Stimulated activated CD8-positive, alpha-beta memory T cell treated with anti-CD3 and anti-CD28 coated beads, Interleukin-2, amount 100 ng/mL, for 1 hour (primary cell): ENCODE measurements at regions not wholly inside any gene's neighbourhood (a gene's known extent, or its start where the extent isn't known, plus 50 kb on each side); places are given as distances from the start of the nearest gene placed in this dataset.
"Not testable (repeated sequence)": the region's sequence is repeated elsewhere in the genome, so short reads cannot be mapped to it uniquely, and the experiment has no call there.

Experiments used
- DNase-seq, 2 donors: peaks; one replicate each; pipeline ENCODE4 v3.0.0-alpha.2; 2020; ENCODE audit warnings: low read depth in 2 of 2

DNA sequence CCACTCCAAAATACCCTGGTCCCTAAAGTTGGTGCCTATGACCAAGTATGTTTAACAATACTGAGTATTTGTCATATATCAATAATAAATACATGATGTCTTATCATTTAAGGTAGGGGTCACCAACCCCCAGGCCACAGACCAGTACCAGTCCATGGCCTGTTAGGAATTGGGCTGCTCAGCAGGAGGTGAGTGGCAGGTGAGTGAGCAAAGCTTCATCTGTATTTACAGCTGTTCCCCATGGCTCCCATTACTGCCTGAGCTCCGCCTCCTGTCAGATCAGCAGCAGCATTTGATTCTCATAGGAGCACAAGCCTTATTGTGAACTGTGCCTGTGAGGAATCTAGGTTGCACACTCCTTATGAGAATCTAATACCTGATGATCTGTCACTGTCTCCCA, 126.2 kb downstream of the HNRNPD start:
- no peak for DNase-seq

DNA sequence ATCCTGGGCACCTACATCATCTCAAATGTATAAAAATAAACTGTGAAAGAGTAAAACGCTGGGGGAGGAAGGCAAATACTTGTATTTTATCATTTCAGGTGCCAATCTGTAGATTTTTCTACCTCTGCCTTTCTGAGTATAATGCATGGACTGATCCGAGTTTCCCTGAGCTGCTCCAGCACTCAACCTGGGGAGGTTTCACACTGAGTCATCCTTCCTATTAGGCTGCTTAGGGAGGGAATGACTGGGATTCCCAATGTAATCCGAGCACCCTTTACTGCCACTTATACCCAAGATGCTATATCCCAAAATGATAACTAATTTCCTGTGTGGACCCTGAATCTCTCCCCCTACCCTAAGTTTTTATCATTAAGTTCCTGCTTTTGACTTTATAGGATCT, 126.6 kb downstream of the HNRNPD start:
- DNase-seq: no peak

DNA sequence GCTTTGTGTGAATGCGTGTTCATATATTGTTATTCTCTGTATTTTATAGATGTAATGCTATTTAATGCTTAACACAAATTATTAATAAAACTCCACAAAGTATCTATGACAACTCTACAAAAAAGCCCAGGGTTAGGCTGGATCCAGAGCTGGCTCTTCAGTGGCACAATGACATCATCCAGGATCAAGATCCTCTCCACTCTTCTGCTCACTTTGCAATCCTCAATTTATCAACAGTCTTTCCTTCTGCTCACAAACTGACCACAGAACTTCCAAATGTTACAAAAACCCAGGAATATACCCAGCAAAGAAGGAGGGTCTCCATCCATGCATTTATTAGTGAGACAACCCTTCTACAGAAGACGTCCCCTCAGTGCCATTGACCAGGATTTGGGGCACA, 132.3 kb downstream of the HNRNPD start:
- DNase-seq: no peak

DNA sequence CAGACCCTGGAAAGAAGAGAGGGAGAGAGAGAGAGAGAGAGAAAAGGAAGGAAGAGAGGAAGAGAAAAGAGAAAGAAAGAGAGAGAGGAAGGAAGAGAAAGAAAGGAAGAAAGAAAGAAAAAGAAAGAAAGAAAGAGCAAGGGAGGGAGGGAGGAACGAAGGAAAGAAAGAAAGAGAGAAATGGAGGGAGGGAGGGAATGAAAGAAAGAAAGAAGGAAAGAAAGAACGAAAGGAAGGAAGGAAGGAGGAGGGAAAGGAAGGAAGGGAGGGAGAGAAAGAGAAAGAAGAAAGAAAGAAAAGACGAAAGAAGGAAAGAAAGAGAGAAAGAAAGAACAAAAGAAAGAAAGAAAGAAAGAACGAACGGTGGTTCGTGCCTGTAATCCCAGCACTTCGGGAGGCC, 133.4 kb downstream of the HNRNPD start:
- no peak for DNase-seq

DNA sequence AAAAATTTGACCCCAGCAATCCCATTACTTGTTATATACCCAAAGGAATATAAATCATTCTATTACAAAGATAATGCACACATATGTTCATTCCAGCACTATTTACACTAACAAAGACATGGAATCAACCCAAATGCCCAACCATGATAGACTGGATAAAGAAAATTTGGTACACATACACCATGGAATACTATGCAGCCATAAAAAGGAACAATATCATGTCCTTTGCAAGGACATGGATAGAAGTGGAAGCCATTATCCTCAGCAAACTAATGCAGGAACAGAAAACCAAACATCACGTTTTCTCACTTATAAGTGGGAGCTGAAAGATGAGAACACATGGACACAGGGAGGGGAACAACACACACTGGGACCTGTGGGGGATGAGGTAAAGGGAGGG, 136.6 kb downstream of the HNRNPD start:
- not testable (repeated sequence) for DNase-seq

DNA sequence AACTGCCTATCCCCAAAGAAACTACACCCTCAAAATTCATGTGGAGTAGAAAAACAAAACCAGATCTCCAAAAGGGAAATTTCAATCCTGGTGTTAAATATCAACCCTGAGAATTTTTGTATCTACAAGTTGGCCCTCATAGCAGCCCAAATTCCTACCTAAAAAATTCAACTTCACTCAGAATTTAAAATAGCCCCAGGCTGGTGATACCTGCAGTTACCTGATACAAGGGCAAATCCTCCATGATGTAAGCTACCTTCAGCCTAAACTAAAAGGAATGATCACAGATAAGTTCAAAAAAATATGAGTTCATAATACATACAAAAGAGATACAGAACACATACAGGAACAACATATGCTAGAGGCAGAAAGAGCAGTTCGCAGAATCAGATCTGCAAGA, 138.4 kb downstream of the HNRNPD start:
- no peak for DNase-seq

DNA sequence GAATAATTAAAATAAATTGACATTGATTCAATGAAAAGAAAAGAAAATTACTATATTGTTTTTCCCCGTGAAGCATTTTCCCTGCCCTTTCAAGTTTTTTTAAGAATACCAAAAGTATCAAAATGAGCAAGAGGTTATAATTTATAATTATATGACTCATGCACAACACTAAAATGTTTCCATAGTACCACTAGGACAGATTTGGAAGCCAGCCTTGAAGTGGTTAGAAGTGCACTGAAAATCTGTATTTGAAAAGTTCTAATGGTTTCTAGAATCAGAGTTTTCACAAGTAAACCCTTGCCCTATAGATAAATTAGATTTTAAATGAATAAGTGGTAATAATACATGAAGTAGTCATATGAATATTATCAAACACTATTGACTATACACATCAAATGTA, 140.9 kb downstream of the HNRNPD start:
- DNase-seq: no peak

DNA sequence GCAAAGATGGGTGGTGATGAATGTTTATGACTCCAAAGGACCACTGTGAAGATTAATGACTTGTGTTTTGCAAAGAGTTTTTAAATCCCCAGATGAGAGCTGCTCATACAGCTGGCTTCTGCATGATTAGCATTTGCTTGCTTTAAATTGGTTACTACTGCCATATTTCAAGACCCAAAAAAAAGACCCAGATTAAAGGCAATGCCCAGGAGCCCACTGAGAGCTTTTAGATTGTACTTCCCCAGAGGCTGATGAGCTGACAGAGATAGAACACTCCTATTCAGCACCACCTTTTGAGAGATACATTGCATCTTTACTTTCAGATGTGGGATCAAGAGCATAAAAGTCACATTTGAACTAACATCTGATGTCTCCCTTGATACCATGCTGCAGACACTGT, 142.0 kb downstream of the HNRNPD start:
- no peak for DNase-seq

DNA sequence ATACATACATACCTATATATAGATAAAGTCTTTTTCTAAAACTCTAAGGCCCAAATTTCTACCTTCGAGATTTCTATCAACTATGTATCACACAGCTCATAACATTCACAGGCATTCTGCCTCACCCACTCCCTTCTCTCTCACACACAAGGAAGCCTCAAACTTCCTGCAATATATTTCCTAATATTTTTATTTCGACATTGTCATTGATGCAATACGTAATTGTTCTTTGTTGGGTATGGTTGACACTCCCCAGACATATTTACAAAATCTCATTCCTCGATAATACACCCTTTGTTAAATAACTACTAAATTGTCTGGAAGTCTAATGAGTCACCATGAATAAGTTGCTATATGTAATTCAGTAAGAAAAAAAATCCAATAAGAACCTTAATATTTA, 143.5 kb downstream of the HNRNPD start:
- no peak for DNase-seq

DNA sequence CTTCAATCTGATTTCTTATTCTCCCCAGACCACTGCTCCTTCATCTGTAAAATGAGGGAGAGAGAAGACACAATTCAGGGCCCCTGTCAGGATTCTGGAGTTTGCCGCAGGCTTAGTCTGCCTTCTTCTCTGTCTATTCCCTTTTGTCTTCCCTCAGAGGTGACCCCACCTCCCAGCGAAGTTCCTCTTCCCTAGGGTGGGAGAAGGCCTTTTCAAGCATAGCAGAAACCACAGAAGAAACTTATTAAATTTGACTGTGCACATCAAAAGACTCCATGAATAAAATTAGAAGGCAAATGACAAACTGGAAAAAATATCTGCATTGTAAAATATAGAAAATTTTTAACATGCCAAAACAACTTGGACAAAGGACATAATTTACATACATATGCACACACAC, 148.8 kb downstream of the HNRNPD start:
- DNase-seq: no peak

GRCh38 chr4:82223715-82224114, 150.1 kb downstream of the HNRNPD start:
- DNase-seq: no peak

GRCh38 chr4:82219346-82219745, 154.4 kb downstream of the HNRNPD start:
- no peak for DNase-seq

DNA sequence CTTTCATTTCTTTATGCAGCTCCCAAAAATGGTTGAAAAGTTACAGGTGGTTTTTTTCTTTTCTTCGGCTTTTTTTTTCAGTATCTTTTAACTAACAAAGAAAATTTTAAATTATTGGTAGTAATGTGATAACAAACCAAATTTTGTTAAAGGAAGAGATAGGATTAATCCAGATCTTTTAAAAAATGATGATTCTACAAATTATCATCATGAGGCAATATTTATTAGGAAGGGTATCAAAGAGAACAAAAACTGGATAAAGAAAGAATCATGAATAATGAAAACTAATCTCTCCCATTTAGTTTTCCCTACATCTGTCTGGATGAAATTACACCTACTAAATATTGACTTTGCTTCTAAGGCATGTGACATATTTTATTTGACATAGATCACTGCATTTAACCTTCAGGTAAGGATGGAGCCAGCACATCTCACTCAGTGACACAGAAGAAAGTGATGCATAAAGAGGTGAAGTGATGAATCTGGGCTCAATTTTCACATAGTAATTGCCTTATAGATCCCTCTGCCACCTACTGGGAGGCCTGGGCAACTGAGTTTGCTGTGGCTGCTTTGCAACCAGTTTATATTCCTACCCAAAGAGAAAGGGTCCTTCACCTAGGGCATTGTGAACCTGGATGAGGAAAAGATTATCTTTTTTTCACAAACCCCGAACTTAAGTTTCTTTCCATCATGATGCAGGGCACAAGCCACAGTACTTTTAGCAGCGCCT, 155.6 kb downstream of the HNRNPD start:
- DNase-seq: no peak

- no peak for DNase-seq
Observed at GRCh38 chr4:82216219-82216618, 157.6 kb downstream of the HNRNPD start.

GRCh38 chr4:82215800-82216199, 158.0 kb downstream of the HNRNPD start:
- no peak for DNase-seq

DNA sequence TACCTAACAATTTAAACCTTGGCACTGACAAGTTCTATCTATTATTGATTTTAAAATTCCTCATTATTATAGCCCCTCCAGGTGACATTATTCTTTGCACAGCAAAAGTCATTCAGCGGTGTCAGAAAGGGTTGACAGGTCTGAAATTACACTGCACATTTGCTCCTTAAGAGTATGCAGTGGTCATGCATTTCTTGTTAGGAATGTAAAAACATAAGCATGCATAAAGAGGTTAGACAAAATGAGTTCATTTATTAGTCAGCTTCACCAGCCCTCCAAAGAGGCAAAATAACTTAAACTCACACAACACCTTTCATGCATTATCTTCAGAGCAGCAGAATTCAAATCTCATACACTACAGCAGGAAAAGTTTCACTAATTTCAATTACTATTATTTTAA, 158.8 kb downstream of the HNRNPD start:
- DNase-seq: no peak

DNA sequence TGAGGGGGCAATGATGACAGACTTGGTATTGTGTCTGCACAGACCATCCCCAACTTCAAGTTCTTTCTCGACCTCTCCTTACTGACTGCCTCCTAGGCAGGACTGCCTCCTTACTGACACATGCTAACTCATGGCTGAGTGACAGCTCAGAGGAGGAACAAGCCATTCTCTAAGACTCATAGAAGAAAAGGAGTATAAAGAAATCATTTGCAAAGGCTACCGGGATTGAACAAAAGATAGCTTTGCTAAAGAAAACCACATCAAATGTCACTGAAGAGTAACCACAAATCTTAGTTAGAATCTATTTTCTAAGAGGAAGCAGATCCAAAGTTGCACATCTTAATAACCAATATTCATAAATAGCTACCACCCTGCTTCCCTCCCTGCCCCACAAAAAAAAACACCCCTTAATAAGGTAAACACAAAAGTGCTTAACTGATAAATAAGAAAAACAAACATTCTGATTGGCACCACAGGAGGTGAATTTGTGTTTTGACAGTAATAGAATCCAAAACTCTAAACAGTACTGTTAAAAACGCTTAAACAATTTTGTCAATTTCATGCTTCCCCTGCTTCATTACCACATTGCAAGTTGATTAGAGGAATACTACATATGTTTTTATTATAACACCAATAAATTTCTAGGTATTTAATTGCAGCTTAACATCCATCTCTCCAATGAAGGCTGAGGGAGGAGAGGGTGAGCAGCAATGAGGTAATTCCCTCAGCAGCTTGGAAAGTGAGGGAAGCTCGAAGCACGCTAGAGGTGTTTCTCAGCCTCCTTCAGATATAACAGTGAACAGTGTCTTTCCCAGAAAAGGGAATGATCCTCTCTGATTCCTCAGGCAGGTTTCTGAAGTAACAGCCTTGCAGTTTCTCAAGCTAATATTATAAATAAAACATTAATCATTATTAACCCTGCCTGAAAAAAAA, 160.0 kb downstream of the HNRNPD start:
- DNase-seq: no peak

DNA sequence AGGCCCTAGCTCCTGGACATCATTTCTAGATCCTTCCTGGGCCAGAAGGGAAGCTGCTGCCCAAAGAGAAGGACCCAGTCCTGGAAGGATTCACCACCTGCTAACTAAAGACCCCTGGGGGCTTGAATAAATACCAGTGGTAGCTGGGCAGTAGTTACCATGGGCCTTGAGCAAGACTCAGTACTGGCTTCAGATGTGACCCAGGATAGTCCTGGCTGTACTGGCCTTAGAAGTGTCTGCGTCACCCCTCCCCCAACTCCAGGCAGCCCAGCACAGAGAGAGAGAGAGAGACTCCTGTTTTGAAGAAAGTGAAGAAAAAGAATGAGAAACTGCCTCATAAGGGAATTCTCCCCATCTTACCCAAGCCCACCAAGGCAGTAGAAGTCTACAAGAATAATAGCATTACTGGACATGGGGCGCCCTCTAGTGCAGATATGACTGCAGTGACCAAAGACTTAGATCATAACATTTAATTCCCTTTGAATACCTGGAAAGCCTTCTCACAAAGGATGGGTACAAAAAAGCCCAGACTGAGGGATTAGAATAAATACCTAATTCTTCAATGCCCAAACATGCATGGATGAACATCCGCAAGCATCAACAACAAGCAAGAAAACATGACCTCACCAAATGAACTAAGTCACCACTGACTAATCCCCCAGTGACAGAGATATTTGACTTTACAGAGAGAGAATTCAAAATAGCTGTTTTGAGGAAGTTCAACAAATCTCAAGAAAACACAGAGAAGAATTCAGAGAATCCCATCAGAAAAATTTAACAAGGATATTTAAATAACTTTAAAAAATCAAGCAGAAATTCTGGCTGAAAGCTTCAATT, 171.8 kb downstream of the HNRNPD start:
- DNase-seq: peak in 1 of 2 donors; percentile 7

- no peak for DNase-seq
Observed at GRCh38 chr4:82201303-82201702, 172.5 kb downstream of the HNRNPD start.

GRCh38 chr4:82200046-82200445, 173.7 kb downstream of the HNRNPD start:
- DNase-seq: no peak

DNA sequence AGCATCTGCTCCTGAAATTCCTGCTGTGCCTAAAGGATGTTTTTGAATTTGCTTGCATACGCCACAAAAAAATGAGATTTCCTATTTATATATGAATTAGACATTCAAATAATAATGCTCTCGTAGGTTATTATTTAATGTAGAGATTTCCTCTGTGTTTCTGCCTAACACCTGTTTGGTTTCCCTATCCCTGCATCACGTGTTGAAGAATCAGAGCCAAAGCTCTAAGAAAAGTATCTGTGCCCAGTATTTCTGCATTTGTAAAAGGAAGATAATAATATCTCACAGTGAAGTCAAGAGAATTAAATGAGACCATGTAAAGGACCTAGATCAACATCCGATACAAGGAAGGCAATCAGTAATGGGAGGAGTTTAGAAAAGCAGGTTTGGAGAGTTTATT, 179.5 kb downstream of the HNRNPD start:
- DNase-seq: no peak

DNA sequence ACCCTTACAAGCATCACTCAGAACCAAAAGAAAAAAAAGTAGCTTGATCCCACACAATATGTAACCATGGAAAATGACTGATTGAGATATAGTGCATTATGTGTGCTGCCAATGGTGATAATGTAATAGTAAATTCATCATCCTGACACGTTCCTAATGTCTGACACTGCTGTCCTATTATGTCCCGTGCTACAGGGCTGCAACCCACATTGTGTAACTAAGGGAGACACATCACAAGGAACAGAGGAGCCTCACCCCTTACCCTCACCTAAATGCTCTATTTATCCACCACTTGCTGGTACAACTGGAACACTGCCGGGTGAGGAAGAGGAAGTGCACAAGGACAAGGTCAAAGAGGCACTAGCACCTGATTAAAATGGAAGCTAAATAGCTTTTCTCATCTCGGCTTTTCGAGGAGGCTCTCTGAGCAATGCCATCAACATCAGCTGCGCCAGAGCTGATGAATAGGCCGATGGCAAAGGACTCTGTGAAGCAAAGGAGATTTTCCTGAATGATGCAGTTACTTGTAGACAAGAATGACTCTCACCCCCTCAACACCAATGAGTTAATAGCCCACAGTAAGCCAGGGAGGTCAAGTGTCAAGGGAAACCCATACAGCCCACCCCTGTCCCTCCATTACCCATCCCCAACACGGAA, 181.6 kb downstream of the HNRNPD start:
- DNase-seq: no peak
